GM21717 (cell line): ENCODE measurements at regions not wholly inside any gene's neighbourhood (a gene's known extent, or its start where the extent isn't known, plus 50 kb on each side); places are given as distances from the start of the nearest gene placed in this dataset.

Experiments
- ATAC-seq: cut with Tn5 transposase; IDR thresholded peaks from one replicate; pipeline ENCODE4 v1.9.1; 2021; ENCODE audit warnings: mild to moderate bottlenecking, moderate library complexity; ENCODE audit not compliant: unreplicated experiment

- ATAC-seq: no peak
Measured at GRCh38 chr2:2705871-2706270, 374.8 kb upstream of the MYT1L start.

- no peak for ATAC-seq
Measured at GRCh38 chr2:2704428-2705090, 373.5 kb upstream of the MYT1L start.

GRCh38 chr2:2703762-2704427 is 372.8 kb upstream of the MYT1L start:
- no peak for ATAC-seq

GRCh38 chr2:2703172-2703571 is 372.1 kb upstream of the MYT1L start:
- ATAC-seq: no peak

- ATAC-seq: no peak
Measured at GRCh38 chr2:2702385-2702784, 371.3 kb upstream of the MYT1L start.

- ATAC-seq: no peak
Measured at GRCh38 chr2:2701813-2702212, 370.7 kb upstream of the MYT1L start.

- no peak for ATAC-seq
Measured at GRCh38 chr2:2701176-2701781, 370.2 kb upstream of the MYT1L start.

GRCh38 chr2:2699121-2699505 is 368.0 kb upstream of the MYT1L start:
- no peak for ATAC-seq

GRCh38 chr2:2698182-2699120 is 367.4 kb upstream of the MYT1L start:
- ATAC-seq: no peak

- no peak for ATAC-seq
Measured at GRCh38 chr2:2696733-2697455, 365.8 kb upstream of the MYT1L start.

GRCh38 chr2:2696325-2696724 is 365.2 kb upstream of the MYT1L start:
- ATAC-seq: no peak

- no peak for ATAC-seq
Measured at GRCh38 chr2:2694746-2695145, 363.7 kb upstream of the MYT1L start.

GRCh38 chr2:2692599-2693389 is 361.7 kb upstream of the MYT1L start:
- ATAC-seq: no peak

- no peak for ATAC-seq
Measured at GRCh38 chr2:2691419-2691818, 360.3 kb upstream of the MYT1L start.

- no peak for ATAC-seq
Measured at GRCh38 chr2:2690985-2691384, 359.9 kb upstream of the MYT1L start.

GRCh38 chr2:2689306-2689705 is 358.2 kb upstream of the MYT1L start:
- no peak for ATAC-seq

GRCh38 chr2:2688254-2688653 is 357.2 kb upstream of the MYT1L start:
- ATAC-seq: no peak

- no peak for ATAC-seq
Measured at GRCh38 chr2:2687745-2688144, 356.7 kb upstream of the MYT1L start.

- no peak for ATAC-seq
Measured at GRCh38 chr2:2686222-2686621, 355.1 kb upstream of the MYT1L start.
